Right kidney (tissue), 1 donor: ENCODE measurements at regions not wholly inside any gene's neighbourhood (a gene's known extent, or its start where the extent isn't known, plus 50 kb on each side); places are given as distances from the start of the nearest gene placed in this dataset.

Experiments
- DNase-seq: peaks from one replicate; pipeline ENCODE4 v3.0.0-alpha.2; 2016

DNA sequence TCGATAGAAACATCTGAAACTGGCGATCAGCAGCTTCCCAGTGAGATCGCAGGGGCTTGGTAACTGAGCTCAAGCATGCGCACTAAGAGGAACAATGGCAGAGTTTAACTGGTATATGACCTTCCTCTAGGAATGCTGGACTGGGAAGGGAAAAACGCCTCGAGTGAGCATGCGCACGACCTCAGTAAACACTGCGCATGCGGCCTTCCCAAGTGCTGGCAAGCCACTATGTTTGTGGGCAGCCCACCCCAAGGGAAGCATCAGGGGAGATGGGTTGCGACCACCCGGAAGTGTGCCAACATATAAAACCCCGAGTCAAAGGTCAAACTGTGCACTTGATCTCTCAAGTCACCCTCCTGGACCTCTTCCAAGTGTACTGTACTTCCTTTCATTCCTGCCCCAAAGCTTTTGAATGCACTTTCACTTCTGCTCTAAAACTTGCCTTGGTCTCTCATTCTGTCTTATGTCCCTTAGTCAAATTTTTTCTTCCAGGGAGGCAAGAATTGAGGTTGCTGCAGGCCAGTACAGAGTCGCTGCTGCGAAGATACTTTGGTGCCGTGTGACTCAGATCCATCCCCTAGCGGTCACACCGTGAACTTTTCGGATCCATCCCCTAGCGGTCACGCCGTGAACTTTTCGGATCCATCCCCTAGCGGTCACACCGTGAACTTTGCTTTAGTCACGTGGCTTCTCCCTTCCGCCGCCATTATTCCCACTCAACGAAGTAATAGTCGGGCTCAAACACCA lies 243.3 kb downstream of the FAM43A start:
- no peak for DNase-seq

DNA sequence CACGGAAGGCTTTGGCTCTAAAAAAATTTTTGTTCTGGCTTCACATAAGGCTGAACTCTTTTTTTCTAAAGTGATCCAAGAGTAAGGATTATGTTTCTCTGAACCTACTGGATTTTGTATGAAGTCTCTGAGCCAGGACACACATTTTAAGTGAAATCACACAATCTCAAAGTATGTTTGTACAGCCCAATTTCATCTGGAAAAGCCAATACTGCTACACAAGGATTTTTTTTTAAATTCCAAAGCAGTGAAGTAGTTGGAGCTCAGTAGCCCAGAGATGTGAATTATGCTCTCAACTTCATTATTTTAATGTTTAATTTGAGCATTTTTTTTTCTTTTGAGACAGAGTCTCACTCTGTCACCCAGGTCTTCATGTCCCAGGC lies 243.9 kb downstream of the FAM43A start:
- no peak for DNase-seq

- DNase-seq: no peak
These were observed 244.9 kb downstream of the FAM43A start for GRCh38 chr3:194930377-194931204.

- DNase-seq: no peak
These were observed 245.7 kb downstream of the FAM43A start for GRCh38 chr3:194931347-194931746.

DNA sequence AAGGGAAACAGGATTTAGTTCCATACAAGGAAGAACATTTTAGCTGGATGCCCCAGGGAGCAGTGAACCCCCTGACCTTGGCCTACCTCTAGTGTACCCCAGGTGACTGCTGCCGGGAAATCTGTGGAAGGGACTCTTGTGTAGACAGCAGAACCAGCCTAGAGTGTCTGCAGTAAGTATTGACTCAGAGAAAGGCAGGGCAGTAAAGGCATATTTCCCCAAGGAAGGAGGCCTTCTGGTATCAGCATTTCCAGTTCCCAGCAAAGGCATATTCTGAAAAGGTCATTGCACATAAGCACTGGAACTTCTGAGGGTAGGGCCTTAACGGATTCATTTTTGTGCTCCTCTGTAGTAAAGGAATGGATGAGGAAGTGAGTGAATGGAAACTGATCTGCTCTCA lies 246.2 kb downstream of the FAM43A start:
- no peak for DNase-seq

GRCh38 chr3:194933465-194933864 lies 247.8 kb downstream of the FAM43A start:
- DNase-seq: no peak

DNA sequence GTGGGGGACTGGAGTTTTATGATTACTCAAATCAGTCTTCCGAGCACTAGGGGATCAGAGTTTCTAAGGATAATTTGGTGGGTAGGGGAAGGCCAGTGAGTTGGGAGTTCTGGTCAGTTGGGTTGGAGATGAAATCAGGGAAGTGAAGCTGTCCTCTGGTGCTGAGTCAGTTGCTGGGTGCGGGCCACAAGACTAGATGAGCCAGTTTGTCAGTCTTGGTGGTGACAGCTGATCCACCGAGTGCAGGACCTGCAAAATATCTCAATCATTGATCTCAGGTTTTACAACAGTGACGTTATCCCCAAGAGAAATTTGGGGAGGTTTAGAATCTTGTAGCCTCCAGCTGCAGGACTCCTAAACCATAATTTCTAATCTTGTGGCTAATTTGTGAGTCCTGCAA lies 249.4 kb downstream of the FAM43A start:
- no peak for DNase-seq

DNA sequence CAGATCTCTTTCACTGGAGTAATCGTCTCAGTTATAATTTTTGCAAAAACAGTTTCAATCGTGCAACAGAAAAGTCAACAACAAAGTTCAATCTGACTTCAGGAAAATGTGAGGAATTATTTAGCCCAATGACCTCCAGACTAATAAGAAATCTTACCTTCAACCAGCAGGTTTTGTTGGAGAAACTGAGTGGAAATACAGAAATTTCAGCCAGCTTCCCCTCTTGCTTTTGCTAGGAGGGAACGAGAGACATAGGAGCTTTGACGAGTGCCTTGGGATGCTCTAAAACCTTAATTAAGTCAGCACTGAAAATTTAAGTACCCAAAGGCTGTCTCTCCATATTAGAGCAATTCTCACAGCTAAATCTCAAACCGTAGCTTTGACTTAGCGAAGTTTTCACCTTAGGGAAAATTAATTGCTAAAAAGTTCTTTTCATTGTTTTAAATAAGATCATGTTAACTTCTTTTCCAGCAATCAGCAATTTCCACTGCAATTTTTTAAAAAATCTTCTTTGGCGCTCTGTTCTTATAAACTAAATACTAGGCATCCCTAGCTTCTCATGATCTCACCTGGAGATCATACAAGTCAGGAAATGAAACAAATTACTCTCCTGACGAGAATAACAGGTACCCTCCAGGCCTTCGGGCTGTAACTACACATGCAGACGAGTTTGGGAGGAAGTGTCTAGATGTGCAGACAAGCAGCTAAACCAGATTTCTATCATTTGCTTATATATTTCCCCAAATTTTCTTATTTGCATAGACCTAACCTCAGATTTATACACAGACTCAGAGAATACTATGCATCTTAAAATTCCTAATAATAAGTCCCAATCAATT lies 250.2 kb downstream of the FAM43A start:
- no peak for DNase-seq

GRCh38 chr3:194936659-194937058 lies 251.0 kb downstream of the FAM43A start:
- DNase-seq: no peak

DNA sequence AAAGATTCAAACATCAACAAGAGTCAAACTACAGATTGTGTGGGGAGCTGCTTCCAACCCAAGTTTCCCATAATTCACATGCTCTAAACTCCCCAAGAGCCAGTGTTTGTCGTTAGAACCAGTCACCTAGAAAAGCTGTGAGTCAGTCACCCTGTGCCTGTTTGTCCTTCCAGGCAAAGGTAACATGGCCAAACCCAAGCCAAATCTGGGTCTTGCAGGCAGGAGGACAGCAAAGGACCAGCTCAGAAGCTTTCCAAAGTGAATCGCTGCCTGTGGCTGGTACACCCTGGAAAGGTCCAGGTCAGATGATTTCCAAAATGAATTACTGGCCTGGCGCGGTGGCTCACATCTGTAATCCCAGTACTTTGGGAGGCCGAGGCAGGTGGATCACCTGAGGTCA lies 251.5 kb downstream of the FAM43A start:
- no peak for DNase-seq

- no peak for DNase-seq
These were observed 252.2 kb downstream of the FAM43A start for GRCh38 chr3:194937882-194938321.

- DNase-seq: no peak
These were observed 253.3 kb downstream of the FAM43A start for GRCh38 chr3:194938845-194939531.

DNA sequence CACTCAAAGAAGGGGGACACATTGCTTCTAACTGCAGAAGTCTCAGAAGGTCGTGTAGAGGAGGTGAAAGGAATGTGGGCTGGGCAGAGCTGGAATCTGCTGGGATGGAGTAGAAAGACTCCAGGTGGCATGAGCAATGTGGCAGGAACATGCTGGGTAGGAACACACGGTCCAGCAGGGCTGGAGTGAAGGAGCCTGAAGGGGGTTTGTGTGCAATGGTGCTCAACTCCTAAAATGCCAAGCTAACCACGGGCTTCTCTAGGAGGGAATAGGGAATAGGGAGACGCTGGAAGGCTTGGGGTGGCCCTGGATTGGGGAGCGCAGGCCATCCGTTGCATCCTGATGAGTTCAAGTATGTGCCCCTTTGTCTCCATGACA lies 253.8 kb downstream of the FAM43A start:
- no peak for DNase-seq

DNA sequence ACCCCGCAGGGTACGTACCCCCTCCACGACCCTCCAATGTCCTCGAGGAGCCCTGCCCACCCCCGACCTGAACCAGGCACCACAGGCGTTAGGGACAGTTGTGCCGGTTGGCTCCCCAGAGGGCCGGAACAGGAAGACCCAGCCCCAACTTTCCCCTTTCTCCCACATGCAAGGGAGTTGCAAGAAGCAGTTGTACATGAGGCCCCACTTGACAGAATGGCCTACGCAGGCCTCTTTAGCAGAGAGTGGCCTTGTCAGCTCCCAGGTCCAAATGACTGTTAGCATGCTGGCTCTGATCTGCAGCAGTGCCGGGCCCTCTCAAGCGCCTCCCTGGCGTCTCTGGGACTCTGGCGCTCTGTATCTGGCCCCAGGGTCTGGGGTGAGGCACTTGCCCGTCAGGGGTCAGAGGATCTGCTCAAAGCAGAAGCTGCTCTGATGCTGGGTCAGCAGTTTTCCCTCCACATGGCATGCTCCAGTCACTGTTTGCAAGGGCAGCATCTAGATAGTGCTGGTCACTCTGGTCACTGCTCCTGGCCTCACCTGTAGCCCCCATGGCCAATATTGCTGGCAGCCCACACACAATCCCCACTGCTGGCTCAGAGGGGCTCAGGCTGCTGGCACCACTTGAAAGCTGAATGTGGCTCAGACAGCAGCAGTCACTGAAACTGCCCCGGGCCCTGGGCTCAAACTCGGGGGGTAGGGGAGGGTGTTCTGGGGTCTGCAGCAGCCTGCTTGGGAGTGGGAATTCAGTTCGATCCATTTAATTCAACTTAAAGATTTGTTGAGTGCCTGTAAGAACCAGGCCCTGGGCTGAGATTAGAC lies 254.5 kb downstream of the FAM43A start:
- DNase-seq: no peak

DNA sequence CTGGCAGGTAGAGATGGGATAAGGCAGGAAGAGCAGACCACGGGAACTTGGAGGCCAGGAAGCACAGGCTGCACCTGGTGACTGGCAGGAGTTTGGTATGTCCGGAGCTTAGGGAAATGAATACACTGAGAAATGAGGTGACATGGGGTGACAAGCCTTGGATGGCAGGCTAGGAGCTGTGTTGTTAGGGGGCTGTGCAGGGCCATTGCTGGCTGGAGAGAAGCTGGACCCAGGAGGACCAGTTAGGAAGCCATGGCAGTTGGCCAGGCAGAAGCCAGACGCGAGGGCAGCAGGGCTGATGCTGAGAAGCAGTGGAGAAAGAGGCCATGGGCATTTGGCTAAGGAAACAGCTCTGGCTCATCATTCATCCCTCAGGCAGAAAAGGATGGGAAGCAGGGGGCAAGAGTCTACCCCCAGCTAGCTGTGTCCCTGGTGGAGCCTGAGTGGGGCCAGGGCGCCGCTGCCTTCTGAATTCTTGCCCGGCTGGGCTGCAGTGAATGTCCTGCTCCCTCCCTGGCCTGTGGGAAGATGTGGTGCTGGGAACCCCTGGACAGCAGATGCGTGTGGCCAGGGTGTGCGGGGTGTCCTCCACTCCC lies 255.8 kb downstream of the FAM43A start:
- no peak for DNase-seq

DNA sequence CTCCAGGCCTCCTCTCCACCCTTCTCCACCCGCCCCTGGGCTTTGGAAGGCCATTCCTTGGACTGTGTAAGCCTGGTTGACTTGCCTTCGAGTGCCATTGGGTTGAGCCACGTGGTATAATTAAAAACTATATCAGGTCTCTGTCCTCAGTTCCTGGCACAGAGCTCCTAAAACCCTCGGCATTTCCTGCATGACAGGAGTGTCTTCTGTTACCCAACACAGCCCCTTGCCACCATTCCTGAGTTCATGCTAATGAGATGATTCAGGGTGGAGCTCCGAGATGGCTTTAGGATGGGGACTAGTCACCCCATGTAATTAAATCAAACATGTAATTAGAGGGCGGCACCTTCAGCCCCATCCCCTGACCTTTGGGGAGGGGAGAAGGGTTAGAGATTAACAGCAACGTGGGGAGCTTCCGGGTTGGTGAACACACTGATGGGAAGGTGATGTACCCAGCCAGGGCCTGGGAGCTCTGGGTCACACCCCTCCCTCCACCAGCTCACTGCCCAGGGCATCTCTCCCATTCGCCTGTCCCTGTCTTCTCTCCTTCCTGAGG lies 256.4 kb downstream of the FAM43A start:
- no peak for DNase-seq

DNA sequence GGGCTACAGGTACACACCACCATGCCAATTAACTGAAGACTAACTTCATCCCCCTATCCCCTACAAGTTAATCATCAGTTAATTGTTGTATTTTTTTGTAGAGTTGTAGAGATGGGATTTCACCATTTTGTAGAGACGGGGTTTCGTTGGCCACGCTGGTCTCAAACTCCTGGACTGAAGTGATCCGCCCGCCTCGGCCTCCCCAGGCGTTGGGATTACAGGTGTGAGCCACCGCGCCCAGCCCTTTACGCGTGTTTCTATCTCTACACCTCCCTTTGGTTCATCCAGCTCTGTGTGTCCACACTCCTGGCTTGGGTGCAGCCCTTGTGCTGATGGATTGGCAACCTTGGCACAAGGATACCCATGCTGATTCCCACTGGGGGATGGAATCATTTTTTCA lies 258.8 kb downstream of the FAM43A start:
- no peak for DNase-seq

- no peak for DNase-seq
These were observed 259.8 kb downstream of the FAM43A start for GRCh38 chr3:194945508-194945907.

- no peak for DNase-seq
These were observed 260.4 kb downstream of the FAM43A start for GRCh38 chr3:194946091-194946490.

- no peak for DNase-seq
These were observed 263.9 kb downstream of the FAM43A start for GRCh38 chr3:194949592-194949991.
